ELF-1 (cell line): ENCODE measurements at regions not wholly inside any gene's neighbourhood (a gene's known extent, or its start where the extent isn't known, plus 50 kb on each side); places are given as distances from the start of the nearest gene placed in this dataset.
"Not testable (repeated sequence)": the region's sequence is repeated elsewhere in the genome, so short reads cannot be mapped to it uniquely, and the experiment has no call there.

ENCODE experiments used
- DNase-seq: peaks from one replicate; pipeline ENCODE4 v3.0.0-alpha.2; 2016; ENCODE audit warnings: low read depth, low spot score

DNA sequence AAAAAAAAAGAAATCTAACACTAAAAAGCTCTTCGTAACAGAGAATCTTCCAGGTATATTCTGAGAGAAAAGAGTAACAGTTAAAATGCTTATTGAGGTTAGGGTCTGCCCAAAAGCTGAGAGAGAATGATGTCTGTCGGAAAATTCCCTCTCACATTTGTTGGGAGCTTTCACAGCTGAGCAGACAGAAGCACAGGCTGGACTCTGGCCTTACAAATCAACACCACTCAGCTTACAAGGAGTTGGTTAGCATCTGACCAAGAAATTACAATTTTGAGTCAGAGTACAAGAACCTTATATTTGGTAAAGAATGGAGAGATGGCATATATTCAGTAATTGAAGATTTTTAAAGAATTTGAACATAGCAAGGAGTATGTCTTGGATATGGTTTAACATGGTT lies 1561.0 kb upstream of the RAG2 start:
- no peak for DNase-seq

DNA sequence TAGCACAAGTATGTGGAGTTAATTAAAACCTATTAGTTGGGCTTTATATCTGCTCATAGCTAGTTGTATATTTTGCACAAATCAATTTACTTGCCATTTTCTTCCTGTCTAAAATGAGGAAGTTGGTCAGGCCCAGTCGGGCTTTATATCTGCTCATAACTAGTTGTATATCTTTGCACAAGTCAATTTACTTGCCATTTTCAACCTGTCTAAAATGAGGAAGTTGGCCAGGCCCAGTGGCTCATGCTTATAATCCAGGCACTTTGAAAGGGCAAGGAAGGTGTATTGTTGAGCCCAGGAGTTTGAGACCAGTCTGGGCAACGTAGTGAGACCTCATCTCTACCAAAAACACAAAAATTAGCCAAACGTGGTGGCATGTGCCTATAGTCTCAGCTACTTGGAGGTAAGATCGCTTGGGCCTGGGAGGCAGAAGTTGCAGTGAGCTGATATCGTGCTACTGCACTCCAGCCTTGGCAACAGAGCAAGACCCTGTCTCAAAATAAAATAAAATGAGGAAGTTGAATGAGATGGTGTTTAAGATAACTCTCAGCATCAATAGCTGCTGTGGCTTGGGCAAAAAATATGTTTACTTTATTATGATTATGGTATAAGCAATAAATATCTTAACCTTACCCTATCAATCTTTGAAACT lies 1558.6 kb upstream of the RAG2 start:
- DNase-seq = no peak

DNA sequence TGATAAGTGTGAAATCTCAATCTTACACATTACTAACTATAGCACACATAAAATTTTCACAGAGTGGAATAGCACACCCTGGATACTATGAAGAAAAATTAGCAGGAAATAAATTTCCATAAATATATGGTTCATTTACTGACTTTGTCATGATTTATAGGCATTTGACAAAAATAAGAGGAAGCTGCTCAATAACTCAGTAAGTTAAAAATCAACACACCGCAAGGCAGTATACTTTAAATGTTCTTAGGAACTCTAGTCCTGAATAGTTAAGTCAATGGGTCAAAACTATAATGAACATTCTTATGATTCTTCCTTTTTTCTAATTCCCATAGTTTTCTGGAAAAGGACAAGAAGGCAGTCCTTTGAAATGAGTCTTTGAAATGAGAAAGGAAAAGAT lies 1557.8 kb upstream of the RAG2 start:
- no peak for DNase-seq

DNA sequence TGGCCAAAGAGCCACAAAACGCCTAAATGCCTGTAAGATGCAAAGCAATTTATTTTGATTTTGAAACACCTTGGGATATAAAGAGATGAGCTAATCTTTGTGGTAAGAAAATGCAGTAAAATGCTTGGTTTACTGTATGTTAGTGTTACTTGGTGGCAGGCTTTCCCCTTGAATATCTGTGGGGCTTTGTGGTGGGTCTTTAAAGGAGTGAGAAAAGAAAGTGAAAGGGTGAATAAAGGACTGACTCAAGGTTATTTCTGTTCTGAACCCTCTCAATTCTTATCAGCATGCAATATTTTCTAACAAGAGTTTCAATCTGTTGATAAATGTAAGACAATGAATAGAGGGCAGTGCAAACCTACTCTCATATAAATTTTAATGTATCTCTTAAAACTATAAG lies 1555.9 kb upstream of the RAG2 start:
- DNase-seq = no peak

DNA sequence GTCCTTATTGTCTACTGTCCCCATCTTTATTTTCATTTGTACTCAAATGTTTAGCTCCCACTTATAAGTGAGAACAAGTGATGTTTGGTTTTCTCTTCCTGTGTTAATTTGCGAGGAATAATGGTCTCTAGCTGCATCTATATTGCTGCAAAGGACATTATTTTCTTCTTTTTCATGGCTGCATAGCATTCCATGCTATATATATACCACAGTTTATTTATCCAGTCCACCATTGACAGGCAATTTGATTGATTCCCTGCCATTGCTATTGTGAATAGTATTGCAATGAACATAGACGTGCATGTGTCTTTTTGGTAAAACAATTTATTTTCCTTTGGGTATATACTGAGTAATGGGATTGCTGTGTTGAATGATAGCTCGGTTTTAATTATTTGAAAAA lies 1545.8 kb upstream of the RAG2 start:
- no peak for DNase-seq

DNA sequence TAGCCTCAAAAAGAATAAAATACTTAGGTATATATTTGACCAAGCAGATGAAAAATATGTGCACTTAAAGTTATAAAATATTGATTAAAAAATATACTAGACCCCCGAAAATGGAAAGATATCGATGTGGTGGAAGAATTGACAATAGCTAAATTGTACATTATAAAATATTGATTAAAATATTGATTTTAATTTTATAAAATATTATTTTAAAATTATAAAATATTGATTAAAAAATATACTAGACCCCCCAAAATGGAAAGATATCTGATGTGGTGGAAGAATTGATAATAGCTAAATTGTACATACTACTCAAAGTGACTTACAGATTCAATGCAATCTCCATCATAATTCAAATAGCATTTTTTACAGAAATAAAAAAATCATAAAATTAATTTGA lies 1540.9 kb upstream of the RAG2 start:
- DNase-seq = no peak

DNA sequence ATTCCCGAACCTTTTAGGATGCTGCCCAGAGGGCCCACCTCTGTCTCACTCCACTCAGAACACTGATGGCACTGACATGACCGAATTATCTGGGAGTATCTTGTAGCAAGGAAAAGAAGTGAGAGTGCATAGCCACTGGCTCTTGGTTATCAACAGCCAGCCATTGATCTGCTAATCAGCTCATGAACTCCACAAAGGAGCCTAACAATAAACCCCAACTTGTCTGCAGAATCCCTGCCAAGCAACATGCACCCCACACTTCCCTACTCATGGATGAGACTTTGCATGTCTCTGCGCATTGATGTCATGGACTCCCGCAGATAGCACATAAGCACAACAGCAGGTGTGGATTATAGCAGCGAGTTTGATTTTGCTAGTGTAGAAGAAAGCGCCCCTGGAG lies 1538.9 kb upstream of the RAG2 start:
- no peak for DNase-seq

DNA sequence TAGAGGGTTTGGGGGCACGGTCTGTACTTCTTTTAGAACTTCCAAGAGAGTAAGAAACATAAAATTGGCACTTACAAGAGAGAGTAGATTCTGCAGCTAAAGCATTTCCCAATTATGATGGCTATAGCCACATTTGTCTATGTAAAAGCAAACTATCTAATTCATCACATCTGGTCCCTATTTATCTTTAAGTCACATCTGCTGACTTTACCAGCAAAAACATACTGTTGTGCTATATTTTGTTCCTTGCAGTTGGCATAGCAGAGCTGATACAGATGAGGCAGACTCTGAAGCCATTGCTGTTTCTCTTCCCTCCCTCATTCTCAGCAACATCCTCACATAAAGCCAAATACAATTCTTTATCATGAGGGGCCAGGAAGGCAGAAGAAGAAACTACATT lies 1533.5 kb upstream of the RAG2 start:
- DNase-seq = no peak

DNA sequence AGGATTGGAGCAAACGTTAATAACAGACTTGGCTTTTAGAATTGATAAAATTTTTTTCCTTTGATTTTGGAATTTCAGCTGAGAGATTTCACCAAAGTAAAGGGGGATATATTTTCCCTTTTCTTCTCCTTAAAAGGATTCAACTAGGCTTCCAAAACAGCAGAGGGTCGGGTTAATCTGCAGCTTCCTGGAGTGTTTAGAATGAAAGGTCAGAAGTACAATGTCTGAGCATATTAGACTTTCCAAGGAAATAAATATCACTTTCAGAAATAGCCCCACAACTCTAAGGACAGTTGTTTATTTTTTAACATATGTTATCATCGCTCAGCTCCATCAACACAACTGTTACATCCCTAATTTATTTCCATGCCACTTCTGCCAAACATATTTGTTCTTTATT lies 1532.9 kb upstream of the RAG2 start:
- DNase-seq = no peak

DNA sequence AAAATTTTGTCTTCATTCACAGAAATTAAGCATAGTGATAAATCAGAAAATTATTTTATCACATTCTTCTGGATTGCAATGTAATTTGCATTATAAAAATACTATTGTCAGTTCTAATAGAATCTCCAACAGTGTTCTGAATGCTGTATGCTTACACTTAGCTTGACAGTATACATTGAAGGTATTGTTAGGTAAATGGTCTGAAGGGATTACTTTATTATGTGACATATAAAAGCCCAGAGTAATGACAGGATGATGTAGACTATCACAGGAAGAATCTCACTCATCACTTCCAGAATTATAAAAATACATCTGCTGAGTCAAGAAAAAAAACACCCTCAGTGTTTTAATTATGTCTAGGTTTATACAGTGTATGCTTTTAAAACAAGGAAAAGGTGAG lies 1532.5 kb upstream of the RAG2 start:
- DNase-seq = no peak

DNA sequence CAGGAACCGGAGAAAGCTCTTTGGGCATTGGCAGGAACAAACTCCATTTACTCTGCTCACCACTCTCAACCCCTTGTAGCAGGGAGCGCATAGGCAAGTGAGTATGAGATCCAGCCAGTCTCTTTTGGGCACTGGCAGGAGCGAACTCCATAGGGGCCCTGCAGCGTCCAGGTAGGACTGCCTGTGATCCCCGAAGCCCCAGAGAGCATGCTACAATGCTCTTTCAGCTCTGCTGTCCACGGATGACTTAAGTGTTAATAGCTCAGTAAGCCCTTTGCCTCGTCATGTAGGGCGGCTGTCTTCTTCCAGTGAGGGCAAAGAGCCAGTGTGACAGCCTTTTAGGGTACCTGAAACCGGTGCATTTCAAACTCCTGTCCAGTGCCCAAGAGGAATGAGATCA lies 1525.6 kb upstream of the RAG2 start:
- no peak for DNase-seq

DNA sequence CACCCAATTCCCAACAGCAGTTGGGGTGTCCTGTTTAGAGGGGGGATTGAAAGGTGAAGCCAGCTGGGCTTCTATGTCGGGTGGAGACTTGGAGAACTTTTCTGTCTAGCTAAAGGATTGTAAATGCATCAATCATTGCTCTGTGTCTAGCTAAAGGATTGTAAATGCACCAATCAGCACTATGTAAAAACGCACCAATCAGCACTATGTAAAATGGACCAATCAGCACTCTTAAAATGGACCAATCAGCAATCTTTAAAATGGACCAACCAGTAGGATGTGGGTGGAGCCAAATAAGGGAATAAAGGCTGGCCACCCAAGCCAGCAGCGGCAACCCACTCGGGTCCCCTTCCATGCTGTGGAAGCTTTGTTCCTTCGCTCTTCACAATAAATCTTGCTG lies 1518.6 kb upstream of the RAG2 start:
- not testable (repeated sequence) for DNase-seq

DNA sequence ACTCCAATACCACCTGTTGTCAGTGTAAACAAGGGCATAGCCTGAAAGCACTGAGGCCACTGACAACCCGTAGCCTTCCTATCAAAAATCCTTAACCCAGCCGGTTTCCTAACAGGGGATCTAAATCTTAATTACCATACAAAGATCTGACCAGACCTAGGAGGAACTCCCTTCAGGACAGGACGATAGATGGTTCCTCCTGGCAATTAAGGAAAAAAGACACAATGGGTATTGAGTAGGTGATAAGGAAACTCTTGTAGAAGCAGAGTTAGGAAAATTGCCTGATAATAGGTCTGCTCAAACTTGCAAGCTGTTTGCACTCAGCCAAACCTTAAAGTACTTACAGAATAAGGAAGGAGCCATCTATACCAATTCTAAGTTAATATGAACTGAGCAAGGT lies 1517.3 kb upstream of the RAG2 start:
- DNase-seq = not testable (repeated sequence)

DNA sequence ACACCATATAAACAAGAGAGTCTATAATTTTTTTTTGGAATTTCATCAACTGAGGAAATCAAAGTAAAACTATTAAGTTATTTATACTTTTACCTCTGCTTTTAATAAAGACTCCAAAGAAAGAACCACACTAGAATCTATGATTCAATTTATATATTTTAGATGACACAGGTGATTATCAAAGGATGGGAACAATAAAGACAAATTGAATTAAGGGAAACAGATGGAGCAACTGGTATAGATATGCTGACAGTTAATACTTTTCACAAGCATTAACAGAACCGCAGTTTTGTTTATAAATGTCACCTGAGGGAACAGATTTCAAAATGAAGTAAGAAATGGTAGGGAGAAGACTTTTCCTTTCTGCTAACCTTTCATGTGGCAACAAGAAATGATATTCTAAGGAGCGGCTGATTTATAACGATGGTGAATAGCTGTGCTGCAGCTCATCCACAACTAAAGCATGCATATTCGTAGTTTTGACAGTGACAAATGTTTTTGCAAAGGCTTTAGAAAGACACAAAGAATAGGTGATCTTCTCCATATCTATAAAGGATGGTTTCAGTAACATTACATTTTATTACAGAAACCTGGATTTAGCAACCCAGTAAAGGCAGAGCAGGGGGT lies 1502.9 kb upstream of the RAG2 start:
- no peak for DNase-seq

DNA sequence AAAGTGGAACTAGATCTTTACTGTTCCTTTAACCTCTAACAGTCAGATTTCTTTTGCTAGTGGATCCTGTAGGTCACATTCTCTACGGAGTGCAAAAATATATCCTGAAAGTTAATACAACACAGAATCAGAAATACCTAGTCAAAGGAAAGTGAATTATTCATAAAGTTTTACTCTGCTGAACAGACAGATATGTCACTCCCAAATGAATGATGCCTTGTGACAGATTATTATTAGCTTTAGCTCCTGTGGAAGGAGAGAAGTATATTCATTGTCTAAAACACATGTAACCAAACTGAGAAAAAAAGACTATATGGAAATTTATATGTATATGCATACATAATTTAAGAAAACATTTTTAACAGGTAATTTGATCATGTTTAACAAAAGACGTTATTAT lies 1497.2 kb upstream of the RAG2 start:
- no peak for DNase-seq

DNA sequence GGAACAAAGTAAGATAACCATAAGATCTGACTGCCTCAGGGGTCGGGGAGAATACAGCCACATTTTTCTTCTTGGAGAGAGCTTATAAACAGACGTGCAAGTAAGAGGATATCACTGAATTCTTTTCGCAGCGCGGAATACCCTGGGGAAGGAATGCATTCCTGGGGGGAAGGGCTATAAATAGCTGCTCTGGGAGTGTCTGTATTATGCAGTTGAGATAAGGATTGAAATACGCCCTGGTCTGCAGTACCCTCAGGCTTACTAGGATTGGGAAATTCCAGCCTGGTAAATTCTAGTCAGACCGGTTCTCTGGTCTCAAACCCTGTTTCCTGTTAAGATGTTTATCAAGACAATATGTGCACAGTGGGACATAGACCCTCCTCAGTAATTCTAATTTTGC lies 1491.7 kb upstream of the RAG2 start:
- DNase-seq = peak; percentile 91

DNA sequence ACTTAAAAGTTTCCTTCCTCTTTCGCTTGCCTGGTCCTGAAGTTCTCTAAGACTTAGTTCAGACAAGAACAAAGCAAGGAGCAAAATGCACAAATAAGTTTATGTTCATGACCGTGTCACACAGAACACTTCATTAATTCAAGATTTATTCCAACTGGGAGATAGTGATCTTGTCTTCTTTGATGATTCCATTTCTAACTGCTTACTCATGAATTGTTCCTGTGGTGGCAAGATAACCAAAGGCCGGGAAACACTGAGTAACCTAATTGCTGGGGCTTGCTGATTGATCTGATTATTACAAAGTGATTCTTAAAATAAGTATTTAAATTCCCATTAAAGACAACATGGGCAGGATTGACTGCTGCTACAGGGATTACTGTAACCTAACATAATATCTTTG lies 1462.9 kb upstream of the RAG2 start:
- no peak for DNase-seq

DNA sequence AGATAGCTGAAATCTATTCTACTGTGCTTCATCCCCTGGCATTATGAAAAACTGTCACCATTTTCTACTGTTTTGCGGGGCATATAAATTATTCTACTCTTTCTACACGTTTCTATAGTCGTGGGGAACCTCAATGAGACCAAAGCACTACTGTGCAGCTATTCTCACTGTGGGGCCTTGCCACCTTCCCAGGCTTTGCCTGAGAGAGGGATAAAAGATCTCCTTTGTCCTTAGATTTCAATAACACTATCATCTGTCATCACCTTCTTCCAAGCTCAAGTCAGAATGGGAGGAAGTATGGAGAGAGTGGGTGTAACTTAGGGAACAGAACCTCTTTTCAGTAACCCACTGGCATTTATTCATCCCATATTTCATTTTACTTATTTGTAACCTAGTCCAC lies 1462.1 kb upstream of the RAG2 start:
- no peak for DNase-seq

DNA sequence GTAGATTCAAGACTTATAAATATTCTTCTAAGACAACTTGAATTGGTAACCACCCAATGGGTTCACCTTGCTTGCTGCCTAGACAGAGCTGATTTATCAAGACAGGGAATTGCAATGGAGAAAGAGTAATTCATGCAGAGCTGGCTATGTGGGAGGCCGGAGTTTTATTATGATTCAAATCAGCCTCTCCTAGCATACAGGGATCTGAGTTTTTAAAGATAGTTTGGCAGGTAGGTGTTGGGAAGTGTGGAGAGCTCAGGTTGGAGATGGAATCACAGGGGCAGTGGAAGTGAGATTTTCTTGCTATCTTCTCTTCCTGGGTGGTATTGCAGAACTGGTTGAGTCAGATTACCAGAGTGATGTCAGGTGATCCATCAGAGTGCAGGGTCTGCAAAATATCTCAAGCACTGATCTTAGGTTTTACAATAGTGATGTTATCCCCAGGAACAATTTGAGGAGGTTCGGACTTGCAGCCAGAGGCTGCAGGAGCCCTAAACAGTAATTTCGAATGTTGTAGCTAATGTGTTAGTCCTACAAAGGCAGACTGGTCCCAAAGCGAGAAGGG lies 1448.6 kb upstream of the RAG2 start:
- peak; percentile 52 for DNase-seq

DNA sequence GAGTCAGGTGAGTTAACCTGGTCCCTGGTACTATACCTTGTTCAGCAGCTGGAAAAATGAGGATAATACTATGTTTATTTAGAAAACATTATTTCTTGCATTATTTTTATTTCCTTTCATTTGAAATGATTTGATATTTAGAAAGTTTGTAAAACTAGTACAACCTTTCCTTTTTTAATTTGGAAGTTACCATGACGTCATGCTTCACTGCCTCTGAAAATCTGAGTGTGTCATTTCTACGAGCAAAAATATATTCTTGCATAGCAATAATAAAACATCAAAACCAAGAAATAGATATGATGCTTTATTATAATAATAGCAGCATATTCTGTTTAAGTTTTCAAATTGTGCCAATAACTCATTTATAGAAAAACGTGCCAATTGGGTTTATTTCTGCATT lies 1445.0 kb upstream of the RAG2 start:
- DNase-seq = no peak

DNA sequence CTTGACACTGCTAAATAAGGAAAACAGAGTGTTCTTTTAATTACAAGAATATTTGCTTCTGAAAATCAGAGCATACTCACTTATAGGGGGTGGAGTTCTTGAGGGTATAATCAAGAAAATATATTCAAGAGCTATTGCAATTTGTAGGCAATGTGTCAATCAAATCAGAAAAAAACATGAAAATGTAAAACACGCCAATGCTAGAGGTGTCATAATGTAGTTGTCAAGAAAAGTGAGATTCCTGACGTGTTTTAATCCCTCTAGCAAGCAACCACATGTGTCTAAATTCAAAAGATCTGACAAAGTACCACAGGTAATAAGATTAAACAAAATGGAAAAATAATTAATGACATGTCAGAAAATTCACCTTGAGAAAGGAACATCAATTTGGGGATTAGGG lies 1440.7 kb upstream of the RAG2 start:
- DNase-seq = no peak

DNA sequence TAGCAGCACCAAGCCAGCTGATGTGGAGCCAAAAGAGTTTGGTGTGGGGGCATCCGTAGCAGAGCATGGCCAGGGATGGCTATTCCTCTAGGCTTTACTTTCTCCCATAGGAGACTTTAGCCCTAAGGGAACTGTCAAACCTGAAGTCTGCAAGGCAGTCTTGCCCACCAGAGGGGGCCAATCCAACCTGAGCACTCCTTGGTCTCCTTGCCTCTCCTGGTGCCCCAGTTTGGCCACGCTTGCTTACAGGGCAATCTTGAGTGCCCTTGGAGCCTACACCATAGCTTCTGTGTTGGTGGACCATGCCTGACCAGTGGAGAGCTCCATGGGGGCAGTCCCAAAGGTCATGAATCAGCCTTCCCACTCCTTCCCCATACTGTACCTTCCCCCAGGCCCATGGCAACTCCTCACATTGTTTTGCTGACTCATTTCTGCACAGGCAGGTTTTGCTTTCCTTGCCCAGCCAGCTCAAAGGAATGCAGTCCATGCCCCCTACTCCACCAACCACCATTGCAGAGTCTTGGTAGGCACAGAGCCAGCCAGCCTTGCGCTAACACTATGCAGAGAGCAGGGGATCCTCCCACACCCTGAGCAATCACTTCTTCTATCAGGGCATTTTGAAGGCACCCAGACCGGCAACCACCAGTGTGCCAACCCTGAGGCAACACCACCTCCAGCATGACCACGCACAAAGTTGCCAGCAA lies 1421.2 kb upstream of the RAG2 start:
- DNase-seq = peak; percentile 37

DNA sequence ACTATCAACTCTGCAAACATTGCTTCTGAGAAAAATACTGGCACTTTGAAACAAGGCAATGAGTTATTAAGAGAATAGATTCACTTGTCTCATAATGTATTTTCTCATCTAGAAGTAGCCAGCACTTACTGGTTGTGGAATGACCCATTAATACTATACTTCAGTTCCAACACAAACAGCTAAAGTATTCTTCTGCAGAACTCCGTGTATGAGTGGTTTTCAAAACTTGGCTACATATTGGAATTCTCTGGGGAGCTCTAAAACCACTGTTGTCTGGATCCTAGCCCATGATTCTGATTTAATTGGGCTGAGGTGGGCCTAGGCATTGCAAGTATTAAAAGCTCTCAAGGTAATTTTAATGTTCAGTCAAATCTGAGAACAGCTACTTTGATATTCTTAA lies 1416.4 kb upstream of the RAG2 start:
- DNase-seq = no peak
